K562 (cell line): ENCODE measurements at regions not wholly inside any gene's neighbourhood (a gene's known extent, or its start where the extent isn't known, plus 50 kb on each side); places are given as distances from the start of the nearest gene placed in this dataset.
A peak's percentile ranks its signal among the peaks of the same experiment; 100 is the strongest.

ENCODE experiments used
- ASH1L ChIP-seq: fragments of 450-650 bp; IDR thresholded peaks from 2 replicates; pipeline ENCODE4 v1.6.1; 2018; ENCODE audit warnings: borderline replicate concordance, mild to moderate bottlenecking, low read depth; ENCODE audit not compliant: partially characterized antibody
- BACH1 ChIP-seq: fragments of 200-800 bp; sonication (Bioruptor generic); IDR thresholded peaks from 2 replicates; pipeline ENCODE4 v1.6.1; 2016; ENCODE audit warnings: missing genetic modification characterization, missing compliant biosample characterization
- BRF1 ChIP-seq: IDR thresholded peaks from 3 replicates; pipeline ENCODE4 v1.6.1; 2011; ENCODE audit warnings: borderline replicate concordance, mild to moderate bottlenecking; ENCODE audit not compliant: insufficient read length; ENCODE audit errors: extremely low read depth
- CAMTA2 ChIP-seq: fragments of 250-450 bp; sonication (Bioruptor Pico); conservative IDR thresholded peaks from 2 replicates; pipeline ENCODE4 v1.5.1; 2022
- CHD4 ChIP-seq: fragments of 200-600 bp; sonication (generic); IDR thresholded peaks from 3 replicates; pipeline ENCODE4 v1.6.1; 2012; ENCODE audit warnings: low read depth, mild to moderate bottlenecking, mixed read lengths, low read length, inconsistent platforms; ENCODE audit not compliant: insufficient read depth, insufficient replicate concordance, poor library complexity, severe bottlenecking
- DACH1 ChIP-seq: fragments of 450-650 bp; IDR thresholded peaks from 2 replicates; pipeline ENCODE4 v1.6.1; 2018; ENCODE audit not compliant: partially characterized antibody
- EWSR1 ChIP-seq: fragments of 450-650 bp; IDR thresholded peaks from 2 replicates; pipeline ENCODE4 v1.6.1; 2018; ENCODE audit warnings: borderline replicate concordance, mild to moderate bottlenecking, low read depth, moderate library complexity; ENCODE audit not compliant: partially characterized antibody
- GTF2F1 ChIP-seq: IDR thresholded peaks from 2 replicates; pipeline ENCODE4 v1.6.1; 2011; ENCODE audit warnings: low read depth, low read length, improper control_type of control experiment
- MAFK ChIP-seq: IDR thresholded peaks from 2 replicates; pipeline ENCODE4 v1.6.1; 2011; ENCODE audit warnings: low read length, improper control_type of control experiment
- NFIX ChIP-seq: fragments of 250-450 bp; sonication (Bioruptor Pico); IDR thresholded peaks from 2 replicates; pipeline ENCODE4 v1.4.0; 2020; ENCODE audit warnings: low read depth, mild to moderate bottlenecking, moderate library complexity
- PML ChIP-seq: IDR thresholded peaks from 2 replicates; pipeline ENCODE4 v1.6.1; 2012; ENCODE audit warnings: low read length, inconsistent platforms
- RBM34 ChIP-seq: fragments of 200-400 bp; formaldehyde crosslinking; IDR thresholded peaks from 2 replicates; pipeline ENCODE4 v1.6.1; 2018; ENCODE audit warnings: low read length, borderline replicate concordance; ENCODE audit not compliant: insufficient read depth
- RFX5 ChIP-seq: IDR thresholded peaks from 2 replicates; pipeline ENCODE4 v1.6.1; 2011; ENCODE audit warnings: low read depth, mild to moderate bottlenecking, improper control_type of control experiment, low read length
- THAP7 ChIP-seq: fragments of 250-450 bp; sonication (Bioruptor Pico); IDR thresholded peaks from 2 replicates; pipeline ENCODE4 v1.5.0; 2021
- UBTF ChIP-seq, 2 experiments: IDR thresholded peaks; 2 replicates each; pipeline ENCODE4 v1.6.1; 2012; ENCODE audit warnings: improper control_type of control experiment in 2 of 2, low read depth in 2 of 2, low read length in 2 of 2, borderline replicate concordance in 1 of 2
- USF1 ChIP-seq: sonication (generic); formaldehyde crosslinking; IDR thresholded peaks from 2 replicates; pipeline ENCODE4 v1.9.0; 2022; ENCODE audit warnings: mild to moderate bottlenecking, missing genetic modification reagents
- ZFP36 ChIP-seq: fragments of 150-350 bp; IDR thresholded peaks from 2 replicates; pipeline ENCODE4 v1.6.1; 2018; ENCODE audit warnings: low read length, low read depth; ENCODE audit not compliant: partially characterized antibody
- ZNF274 ChIP-seq: IDR thresholded peaks from 2 replicates; pipeline ENCODE4 v1.6.1; 2011; ENCODE audit warnings: low read depth, mild to moderate bottlenecking, low read length, moderate library complexity, borderline replicate concordance
- ZNF324 ChIP-seq: fragments of 250-450 bp; sonication (Bioruptor Pico); IDR thresholded peaks from 2 replicates; pipeline ENCODE4 v1.4.0; 2020; ENCODE audit warnings: mild to moderate bottlenecking
- ZNF639 ChIP-seq, 2 experiments: fragments of 200-800 bp in 1 of 2; sonication (Bioruptor generic) in 1 of 2; sonication (generic) in 1 of 2; formaldehyde crosslinking in 1 of 2; IDR thresholded peaks in 1 of 2; conservative IDR thresholded peaks in 1 of 2; 2 replicates each; pipeline versions ENCODE4 v1.5.0 to v1.6.1; 2016 to 2020; ENCODE audit warnings: missing compliant biosample characterization in 1 of 2, missing genetic modification characterization in 1 of 2, missing genetic modification reagents in 1 of 2

- TF ChIP-seq UBTF (IDR thresholded peaks at IDR 0.05; ENCODE audit: borderline replicate concordance in 1 of 2, low read depth in 2 of 2, low read length in 2 of 2) (no peak; a peak in 1 of 4 replicates), CHD4 (no peak), GTF2F1 (no peak), PML (peak; percentile 26; the same call in 1 of the 2 replicates), ZNF274 (no peak), ZNF639 (CRISPR knock-in tag; conservative IDR thresholded peaks at IDR 0.05 in 1 of 2, IDR thresholded peaks at IDR 0.05 in 1 of 2) (no peak; a peak in 1 of 4 replicates), USF1 (CRISPR knock-in tag) (no peak), RBM34 (no peak), ZFP36 (no peak), NFIX (CRISPR knock-in tag) (no peak), MAFK (peak; percentile 82), EWSR1 (no peak), RFX5 (no peak), CAMTA2 (CRISPR knock-in tag) (no peak), ZNF324 (no peak; the same call in 1 of the 2 replicates), BACH1 (tag) (peak; percentile 74; the same call in 1 of the 2 replicates), BRF1 (no peak), ASH1L (no peak), THAP7 (CRISPR knock-in tag) (0 out of 2 replicates have a peak, but pooled peaks have one; percentile 6), DACH1 (peak; percentile 100)
Observed at GRCh38 chr7:106717955-106718871, 57.3 kb upstream of the CCDC71L start (continued).
